ENCODE measurements at regions not wholly inside any gene's neighbourhood (a gene's known extent, or its start where the extent isn't known, plus 50 kb on each side); places are given as distances from the start of the nearest gene placed in this dataset.
"Not testable (repeated sequence)": the region's sequence is repeated elsewhere in the genome, so short reads cannot be mapped to it uniquely, and the experiment has no call there.

DNA sequence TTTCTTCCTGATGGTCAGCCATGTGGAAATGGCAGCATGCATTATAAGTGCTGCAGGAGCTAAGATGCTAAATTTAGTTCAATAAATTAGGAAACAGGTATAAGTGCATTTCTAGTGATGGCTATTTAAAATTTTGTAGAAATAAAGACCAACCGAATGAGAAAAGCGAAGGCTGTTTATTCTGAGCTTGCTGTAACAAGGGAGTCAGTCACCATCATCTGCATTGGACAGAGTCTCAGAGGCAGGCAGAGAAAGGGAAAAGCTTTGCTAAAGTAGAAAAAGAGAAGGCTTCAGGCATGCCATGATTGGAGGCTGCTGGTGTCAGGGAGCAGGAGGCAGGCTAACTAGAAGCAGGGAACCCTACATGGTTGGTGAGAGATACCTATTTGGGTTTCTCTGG is 451.0 kb downstream of the EDEM1 start:
- no peak for DNase-seq

- DNase-seq: no peak
These were observed 457.5 kb downstream of the EDEM1 start for GRCh38 chr3:5644773-5645670.

DNA sequence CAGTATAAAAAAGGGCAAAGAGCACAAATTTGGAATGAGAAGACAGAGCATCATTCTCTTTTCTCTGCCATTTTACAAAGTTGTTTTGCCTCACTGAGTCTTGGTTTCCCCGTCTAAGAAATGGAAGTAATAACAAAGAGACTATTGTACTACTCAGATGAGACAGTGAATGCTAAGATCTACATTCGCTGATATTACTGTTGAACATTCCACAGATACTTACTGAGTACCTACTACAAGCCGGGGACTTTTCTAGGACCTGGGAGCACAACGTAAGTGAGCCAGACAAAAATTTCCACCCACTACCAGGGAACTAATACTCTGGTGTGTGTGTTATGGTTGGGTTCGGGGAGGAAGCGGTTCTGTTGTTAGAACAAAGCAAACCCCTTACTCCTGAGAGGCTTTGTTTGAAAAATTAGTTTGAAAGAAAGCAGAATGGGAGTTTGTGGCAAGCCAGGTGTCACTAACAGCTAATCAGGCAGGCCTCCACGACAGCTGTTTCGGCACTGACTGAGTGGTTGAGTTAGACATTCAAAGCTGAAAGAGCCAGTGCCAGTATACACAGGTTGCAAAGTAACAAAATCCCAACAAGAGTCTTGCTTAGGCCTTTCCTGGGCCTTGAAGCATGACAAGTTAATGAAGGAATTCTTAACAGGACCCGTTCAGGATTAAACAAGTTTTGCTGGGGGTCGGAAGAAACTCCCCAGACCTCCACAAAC is 458.3 kb downstream of the EDEM1 start:
- no peak for DNase-seq

- DNase-seq: no peak
These were observed 462.8 kb downstream of the EDEM1 start for GRCh38 chr3:5650303-5650702.

GRCh38 chr3:5651351-5651750 is 463.8 kb downstream of the EDEM1 start:
- no peak for DNase-seq

DNA sequence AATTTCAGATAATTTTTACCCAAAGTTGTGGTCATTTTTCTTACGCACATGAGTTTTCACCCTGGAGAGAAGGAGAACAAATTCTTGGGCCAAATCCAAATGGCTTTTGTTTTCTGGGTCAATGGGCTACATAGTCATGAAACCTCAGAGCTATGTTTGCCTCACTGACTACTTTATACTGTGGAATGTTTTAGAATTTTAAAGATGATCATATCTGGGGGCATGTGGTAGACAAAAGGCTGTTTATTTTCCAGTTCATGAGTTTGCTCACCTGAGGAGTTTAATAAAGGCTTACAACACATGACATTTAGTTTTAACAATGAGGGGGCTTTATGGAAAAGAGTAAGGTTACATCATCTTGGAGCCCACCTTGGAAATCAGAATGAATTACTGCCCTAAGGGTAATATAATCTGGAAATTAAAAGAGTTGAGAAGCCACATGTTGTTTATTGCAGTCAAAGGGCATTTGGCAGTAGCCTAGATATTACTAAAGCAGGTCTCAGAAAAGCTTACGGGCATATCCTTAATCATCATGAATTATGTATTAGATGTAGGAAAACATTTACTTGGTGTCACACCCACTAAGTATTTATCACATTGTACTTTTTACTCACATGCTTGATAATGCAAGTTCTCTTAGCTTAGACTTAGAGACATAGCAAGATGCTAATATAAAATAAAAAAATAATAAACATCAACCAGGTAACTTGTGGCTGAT is 466.1 kb downstream of the EDEM1 start:
- no peak for DNase-seq

DNA sequence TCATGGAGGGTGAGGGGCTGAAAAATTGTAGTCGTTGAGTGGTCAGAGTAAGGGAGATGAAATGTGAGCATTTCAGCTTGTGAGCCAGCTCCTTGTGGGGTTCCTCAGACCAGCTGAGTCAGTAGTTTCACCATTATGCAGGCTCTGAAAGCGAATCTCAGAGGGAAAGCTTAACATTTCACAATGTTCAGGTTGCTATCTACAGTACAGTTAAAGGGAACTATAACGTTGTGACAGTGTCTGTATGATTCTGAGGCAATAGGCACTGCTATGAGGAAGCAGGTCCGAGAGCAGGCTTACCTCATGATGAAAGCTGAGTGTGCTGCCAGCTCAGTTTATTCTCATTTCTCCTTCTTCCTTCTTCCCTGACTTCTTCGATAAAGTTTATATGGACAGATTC is 469.6 kb downstream of the EDEM1 start:
- DNase-seq: no peak

- no peak for DNase-seq
These were observed 476.1 kb downstream of the EDEM1 start for GRCh38 chr3:5663601-5664000.

GRCh38 chr3:5666455-5666854 is 478.9 kb downstream of the EDEM1 start:
- no peak for DNase-seq

GRCh38 chr3:5673521-5673920 is 486.0 kb downstream of the EDEM1 start:
- DNase-seq: no peak

DNA sequence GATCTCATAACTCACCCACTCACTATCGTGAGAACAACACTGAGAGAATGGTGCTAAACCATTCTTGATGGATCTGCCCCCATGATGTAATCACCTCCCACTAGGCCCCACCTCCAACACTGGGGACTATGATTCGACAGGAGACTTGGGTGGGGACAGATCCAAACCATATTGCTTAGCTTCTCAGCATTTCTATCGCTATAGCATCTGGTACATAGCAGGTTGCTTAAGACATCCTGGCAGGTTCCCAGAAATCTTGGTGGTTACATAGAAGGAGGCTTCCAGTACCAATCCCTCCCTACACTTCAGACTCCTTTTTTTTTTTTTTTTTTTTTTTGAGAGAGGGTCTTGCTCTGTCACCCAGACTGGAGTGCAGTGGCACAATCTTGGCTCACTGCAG is 487.8 kb downstream of the EDEM1 start:
- no peak for DNase-seq

DNA sequence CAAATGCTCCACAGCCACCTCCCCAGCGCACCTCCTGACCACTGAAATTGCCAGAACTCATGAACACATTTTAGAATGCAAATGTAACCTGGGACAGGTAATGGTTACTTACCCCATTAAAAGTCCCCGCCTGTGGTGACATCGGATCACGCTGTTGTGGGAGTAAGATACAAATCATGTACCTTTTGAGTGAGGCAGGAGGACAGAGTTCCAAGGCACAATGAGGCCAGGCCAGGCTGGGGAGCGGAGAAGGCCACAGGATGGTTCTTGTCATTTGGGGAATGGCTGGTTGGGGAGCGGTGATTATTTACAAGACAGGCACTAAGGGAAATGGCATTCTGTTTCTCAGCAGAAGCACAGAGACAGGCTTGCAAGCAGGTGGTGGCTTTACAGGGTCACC is 490.0 kb downstream of the EDEM1 start:
- no peak for DNase-seq

DNA sequence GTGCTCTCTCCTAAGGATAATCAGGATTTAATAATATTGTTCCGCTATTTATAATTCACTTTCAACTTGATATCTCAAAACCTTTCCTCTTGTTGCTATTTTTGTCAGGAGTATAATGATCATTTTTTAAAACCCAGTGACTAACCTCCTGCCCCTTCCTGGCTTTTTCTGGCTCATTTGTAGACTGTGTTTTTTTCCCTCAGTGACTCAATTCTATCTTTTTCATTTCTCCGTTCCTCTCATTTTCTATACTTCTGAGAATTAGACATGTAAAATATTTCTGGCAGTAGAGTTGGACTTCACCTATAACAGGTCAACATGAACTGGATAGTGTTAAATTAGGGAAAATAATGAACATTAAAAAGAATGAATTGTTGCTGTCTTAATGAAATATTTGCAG is 490.7 kb downstream of the EDEM1 start:
- DNase-seq: no peak

- DNase-seq: no peak
These were observed 491.3 kb downstream of the EDEM1 start for GRCh38 chr3:5678844-5679243.

GRCh38 chr3:5687230-5687629 is 499.7 kb downstream of the EDEM1 start:
- DNase-seq: no peak

GRCh38 chr3:5690490-5690889 is 503.0 kb downstream of the EDEM1 start:
- no peak for DNase-seq

DNA sequence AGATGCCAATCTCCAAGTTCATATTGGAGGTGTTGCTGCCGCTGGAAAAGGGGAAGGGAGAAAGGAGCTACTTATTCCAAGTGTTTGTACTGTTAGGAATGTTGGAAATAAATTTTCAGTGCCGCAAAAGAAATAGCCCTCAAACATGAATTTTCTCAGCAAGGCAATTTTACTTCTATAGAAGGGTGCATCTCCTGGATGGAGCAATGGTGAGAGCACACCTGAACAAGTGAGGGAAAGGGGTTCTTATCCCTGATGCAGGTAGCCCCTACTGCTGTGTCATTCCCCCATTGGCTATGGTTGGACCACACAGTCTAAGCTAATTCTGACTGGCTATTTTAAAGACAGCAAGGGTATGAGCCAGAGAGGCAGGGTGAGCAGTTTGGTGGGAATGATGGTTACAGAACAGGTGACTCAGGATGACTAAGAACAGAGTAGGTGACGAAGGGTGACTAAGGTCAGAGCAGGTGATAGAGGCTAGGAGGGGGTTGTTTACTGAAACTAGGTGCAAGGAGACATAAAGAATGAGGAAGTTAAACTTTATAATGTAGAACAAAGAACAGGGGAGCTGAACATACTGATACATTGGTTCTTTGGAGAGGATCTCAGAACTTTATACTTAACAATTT is 503.5 kb downstream of the EDEM1 start:
- DNase-seq: no peak

DNA sequence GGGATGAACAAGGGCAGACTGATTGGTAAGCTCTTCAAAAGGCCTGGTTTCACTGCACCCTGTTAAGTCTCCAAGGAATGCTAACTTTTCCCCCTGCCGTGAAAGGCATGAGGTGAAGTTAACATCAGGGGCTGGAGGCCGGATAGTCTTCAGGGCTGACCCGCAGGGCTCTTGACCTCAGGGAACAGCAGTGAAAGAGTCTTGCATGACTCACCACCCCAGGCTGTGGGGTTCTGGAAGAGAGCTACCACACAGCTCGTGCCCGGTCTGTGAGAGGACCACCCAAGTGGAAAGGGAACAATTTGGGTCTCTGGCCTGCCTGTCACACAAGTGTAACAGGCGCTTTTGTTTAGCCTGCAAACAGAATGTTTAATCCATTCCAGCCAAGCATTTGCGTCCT is 504.9 kb downstream of the EDEM1 start:
- no peak for DNase-seq

DNA sequence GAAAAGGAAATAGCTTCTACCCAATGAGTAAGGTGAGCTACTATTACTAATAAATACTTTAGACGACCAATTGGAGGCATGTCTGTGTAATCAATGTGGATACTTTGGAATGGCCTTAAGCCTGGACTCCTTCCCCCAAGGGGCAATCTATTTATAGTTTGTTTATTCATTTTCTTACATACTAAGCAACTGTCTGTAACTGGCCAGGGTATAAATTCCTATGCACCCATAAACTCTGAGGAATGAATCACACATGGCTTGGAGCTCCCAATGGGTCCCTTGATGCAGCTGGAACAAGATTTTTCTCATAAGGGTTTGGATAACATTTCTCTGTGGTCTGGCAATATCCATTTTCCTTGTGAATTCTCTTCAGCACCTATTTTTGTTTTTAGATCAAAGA is 506.8 kb downstream of the EDEM1 start:
- no peak for DNase-seq

DNA sequence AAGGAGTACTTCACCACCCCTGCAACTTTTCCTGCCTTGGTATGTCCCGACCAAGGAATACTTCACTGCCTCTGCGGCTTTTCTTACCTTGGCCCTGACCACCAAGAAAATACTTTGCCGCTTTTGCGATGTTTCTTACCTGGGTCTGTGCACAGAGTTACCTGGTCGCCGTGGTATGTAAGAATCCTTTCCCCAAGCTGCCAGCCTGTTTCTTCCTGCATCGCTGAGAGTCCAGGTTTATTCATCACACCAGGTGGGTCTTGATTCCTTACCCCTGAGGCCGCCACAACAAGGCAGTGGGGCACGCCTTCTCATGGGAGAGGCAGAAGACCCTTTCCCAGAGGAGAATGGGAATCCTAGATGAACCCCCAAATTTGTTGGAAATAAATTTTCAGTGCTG is 511.3 kb downstream of the EDEM1 start:
- DNase-seq: no peak

GRCh38 chr3:5699313-5699712 is 511.8 kb downstream of the EDEM1 start:
- no peak for DNase-seq

GRCh38 chr3:5699811-5700210 is 512.3 kb downstream of the EDEM1 start:
- no peak for DNase-seq

DNA sequence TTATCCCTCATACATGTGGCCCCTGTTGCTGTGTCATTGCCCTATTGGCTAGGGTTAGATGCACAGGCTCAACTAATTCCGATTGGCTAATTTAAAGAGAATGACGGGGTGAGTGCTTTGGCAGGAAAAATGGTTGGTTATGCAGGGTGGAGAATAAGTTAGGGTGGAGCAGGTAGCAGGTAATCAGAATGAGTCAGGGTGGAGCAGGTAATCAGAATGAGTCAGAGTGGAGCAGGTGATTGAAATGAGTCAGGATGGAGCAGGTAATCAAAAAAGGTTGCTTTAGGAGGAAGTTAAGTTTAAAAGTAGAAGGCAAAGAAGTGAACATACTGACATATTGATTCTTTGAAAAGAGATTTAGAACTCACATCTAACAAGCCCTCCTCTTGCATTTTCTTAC is 513.5 kb downstream of the EDEM1 start:
- DNase-seq: not testable (repeated sequence)

Data from NCI-H1436 (cell line).